ENCODE measurements at regions not wholly inside any gene's neighbourhood (a gene's known extent, or its start where the extent isn't known, plus 50 kb on each side); places are given as distances from the start of the nearest gene placed in this dataset.

DNA sequence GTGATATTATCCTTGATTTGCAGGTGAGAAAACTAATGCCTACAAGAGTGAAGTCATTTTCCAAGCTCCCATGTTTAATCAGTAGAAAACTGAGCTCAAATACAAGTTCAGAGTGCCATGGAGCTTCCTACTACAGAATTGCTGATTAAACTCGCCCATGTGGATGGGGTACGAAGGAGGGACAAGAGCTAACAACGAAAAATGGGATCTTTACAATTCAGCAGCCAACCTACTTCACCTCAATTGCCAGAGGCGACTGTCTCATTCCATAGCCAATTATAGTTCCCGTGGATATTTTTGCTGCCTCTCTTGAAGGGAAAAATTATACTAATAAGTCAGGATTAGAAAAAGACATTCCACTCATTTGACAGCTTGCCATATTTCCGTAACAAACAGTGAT, 1155.1 kb downstream of the OLFM4 start:
- no peak overlapping the region for H2BK12ac ChIP-seq (ENCODE audit: low read depth, low read length)
- no peaks in the 10 kb centered on the region for H3K9me3 ChIP-seq (ENCODE audit: insufficient read depth in 2 of 2, low read depth in 1 of 2, low read length in 1 of 2)
- ChIA-PET POLR2A (ENCODE audit: partially characterized antibody) (interaction anchor here (0.8 kb wide), 1 partner anchor 1062 kb away, joined by 3 read pairs; no protein-coding TSS in a partner anchor), CTCF (ENCODE audit: partially characterized antibody) (interaction anchor here (1.2 to 1.5 kb wide), 3 partner anchors 122 to 1062 kb away, joined by 3 to 4 read pairs (median 3); no protein-coding TSS in a partner anchor)
- no peak overlapping the region for H3K56ac ChIP-seq (replicated peaks; ENCODE audit: insufficient read length, low read depth, low read length)
- no peak overlapping the region for H4K8ac ChIP-seq (ENCODE audit: extremely low read depth, insufficient read depth, low read length)
- no peak overlapping the region for H2AK5ac ChIP-seq (ENCODE audit: low read depth, low read length)
- no peak overlapping the region for H3K23ac ChIP-seq (ENCODE audit: insufficient read length)
- no peak overlapping the region for H2BK5ac ChIP-seq (ENCODE audit: low read depth, low read length)
- H3K27ac ChIP-seq (ENCODE audit: low read depth, low read length) = no peak overlapping the region
- H2AFZ ChIP-seq (ENCODE audit: low read length) = no peak overlapping the region
- H2BK15ac ChIP-seq (ENCODE audit: low read length) = no peak overlapping the region
- H3K23me2 ChIP-seq (ENCODE audit: low read depth, low read length) = no peaks in the 10 kb centered on the region
- no peak overlapping the region for H3K18ac ChIP-seq (ENCODE audit: extremely low read depth, low read length)
- H3K4me2 ChIP-seq (ENCODE audit: insufficient read depth in 1 of 2, low read depth in 2 of 2, low read length in 2 of 2) = no peak overlapping the region
- H3K36me3 ChIP-seq (ENCODE audit: control insufficient read depth in 2 of 4, insufficient read depth in 4 of 4, low read length in 3 of 4) = no peaks in the 10 kb centered on the region
- H4K91ac ChIP-seq (replicated peaks; ENCODE audit: insufficient read length, low read length) = no peak overlapping the region
- no peak overlapping the region for H3K14ac ChIP-seq (ENCODE audit: insufficient read length)
- no peak overlapping the region for H3K4me3 ChIP-seq (ENCODE audit: extremely low read depth in 1 of 4, insufficient read depth in 2 of 4, low read depth in 3 of 4, low read length in 4 of 4)
- H3K9ac ChIP-seq (replicated peaks in 1 of 4; ENCODE audit: extremely low read depth in 1 of 4, low read depth in 3 of 4, low read length in 3 of 4) = no peak overlapping the region
- H3K27me3 ChIP-seq (replicated peaks in 1 of 4; ENCODE audit: control insufficient read depth in 3 of 4, extremely low read depth in 1 of 4, insufficient read depth in 3 of 4, low read length in 3 of 4) = no peaks in the 10 kb centered on the region
- no peak overlapping the region for H3K4ac ChIP-seq (replicated peaks; ENCODE audit: insufficient read length, low read depth, low read length)
- H4K20me1 ChIP-seq (replicated peaks in 1 of 2; ENCODE audit: control insufficient read depth in 1 of 2, insufficient read depth in 2 of 2, low read length in 2 of 2) = no peaks in the 10 kb centered on the region
- DNase-seq (ENCODE audit: low read depth in 1 of 2, low spot score in 2 of 2) = no peak
- 76% methylated on average over 6 of the region's 6 CpGs; no CpG with 5 or more reads in 1 of the 2 experiments for WGBS, 2 experiments (ENCODE audit: extremely low coverage in 1 of 2, insufficient coverage in 1 of 2, insufficient read length in 1 of 2, insufficient replicate concordance in 2 of 2, low coverage in 1 of 2, low lambda C conversion rate in 2 of 2, missing lambda C conversion rate in 1 of 2)
- peak; percentile 24 for FAIRE-seq
- H2BK120ac ChIP-seq (replicated peaks; ENCODE audit: low read depth, low read length) = no peak overlapping the region
- no peaks in the 10 kb centered on the region for H3K79me2 ChIP-seq (ENCODE audit: control insufficient read depth in 1 of 2, insufficient read depth in 2 of 2, low read length in 2 of 2)
- no peak overlapping the region for H4K5ac ChIP-seq (ENCODE audit: insufficient read length, low read depth, low read length)
- no peaks in the 10 kb centered on the region for H3K79me1 ChIP-seq (ENCODE audit: low read depth, low read length)
- H2BK20ac ChIP-seq (ENCODE audit: low read length) = no peak overlapping the region
- H3K4me1 ChIP-seq (replicated peaks in 1 of 4; ENCODE audit: control insufficient read depth in 3 of 4, insufficient read depth in 4 of 4, low read length in 3 of 4) = peaks cover 0 to 10% (median 8%) of the 10 kb centered on the region in 4 experiments; a peak in 2 of 7 replicates
- TF ChIP-seq SIRT6 (IDR thresholded peaks at IDR 0.05; ENCODE audit: low read length) (no peak), HDAC2 (IDR thresholded peaks at IDR 0.05; ENCODE audit: borderline replicate concordance in 1 of 2, low read depth in 2 of 2, low read length in 2 of 2) (no peak), HDAC6 (IDR thresholded peaks at IDR 0.05; ENCODE audit: low read depth, low read length) (no peak), ASH2L (IDR thresholded peaks at IDR 0.05; ENCODE audit: low read length) (no peak), PHF8 (conservative IDR thresholded peaks at IDR 0.05; ENCODE audit: low read depth, low read length) (no peak), SIN3A (conservative IDR thresholded peaks at IDR 0.05 in 1 of 2, IDR thresholded peaks at IDR 0.05 in 1 of 2; ENCODE audit: low read depth in 1 of 2, low read length in 2 of 2) (no peak), RBBP5 (IDR thresholded peaks at IDR 0.05; ENCODE audit: borderline replicate concordance, low read depth, low read length) (no peak), CHD1 (IDR thresholded peaks at IDR 0.05; ENCODE audit: low read depth, low read length) (no peak), CREB1 (IDR thresholded peaks at IDR 0.05) (no peak), ZNF274 (IDR thresholded peaks at IDR 0.05; ENCODE audit: borderline replicate concordance, extremely low read depth, low read length) (no peak)
- TF ChIP-seq, protein P1, sequence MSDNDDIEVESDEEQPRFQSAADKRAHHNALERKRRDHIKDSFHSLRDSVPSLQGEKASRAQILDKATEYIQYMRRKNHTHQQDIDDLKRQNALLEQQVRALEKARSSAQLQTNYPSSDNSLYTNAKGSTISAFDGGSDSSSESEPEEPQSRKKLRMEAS (IDR thresholded peaks at IDR 0.05) = no peak
- TF ChIP-seq, protein P2, sequence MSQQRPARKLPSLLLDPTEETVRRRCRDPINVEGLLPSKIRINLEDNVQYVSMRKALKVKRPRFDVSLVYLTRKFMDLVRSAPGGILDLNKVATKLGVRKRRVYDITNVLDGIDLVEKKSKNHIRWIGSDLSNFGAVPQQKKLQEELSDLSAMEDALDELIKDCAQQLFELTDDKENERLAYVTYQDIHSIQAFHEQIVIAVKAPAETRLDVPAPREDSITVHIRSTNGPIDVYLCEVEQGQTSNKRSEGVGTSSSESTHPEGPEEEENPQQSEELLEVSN (IDR thresholded peaks at IDR 0.05) = no peak
- TF ChIP-seq, protein P3, sequence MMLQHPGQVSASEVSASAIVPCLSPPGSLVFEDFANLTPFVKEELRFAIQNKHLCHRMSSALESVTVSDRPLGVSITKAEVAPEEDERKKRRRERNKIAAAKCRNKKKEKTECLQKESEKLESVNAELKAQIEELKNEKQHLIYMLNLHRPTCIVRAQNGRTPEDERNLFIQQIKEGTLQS (IDR thresholded peaks at IDR 0.05; ENCODE audit: insufficient read depth, low read depth, low read length) = no peak

Measured in H1 (cell line).